Endothelial cell of umbilical vein (primary cell): ENCODE measurements at regions not wholly inside any gene's neighbourhood (a gene's known extent, or its start where the extent isn't known, plus 50 kb on each side); places are given as distances from the start of the nearest gene placed in this dataset.

Experiments
- BruUV-seq: library from RNA; stranded (reverse); fragments of 400-500 nt; replicated peaks from 2 replicates; lab custom pipeline; 2021; lab: Mats Ljungman, UMichigan
- CTCF ChIA-PET: fragments of 300-600, 350-600 bp; sonication (Branson Sonifier 250); formaldehyde crosslinking; loops from one replicate; lab custom pipeline; 2021; ENCODE audit warnings: antibody characterized with exemption, inconsistent platforms; lab: Charles Lee
- POLR2A ChIA-PET: fragments of 300-600, 350-600 bp; sonication (Branson Sonifier 250); formaldehyde crosslinking; loops from one replicate; lab custom pipeline; 2021; ENCODE audit warnings: antibody characterized with exemption, inconsistent platforms; lab: Charles Lee
- DNase-seq: peaks from one replicate; pipeline ENCODE4 v3.0.0-alpha.2; 2011; ENCODE audit warnings: low read depth, low spot score
- FAIRE-seq: peaks from 2 replicates; lab custom pipeline; 2011; peaks lifted over from hg19 to GRCh38; lab: Jason Lieb, UNC
- H2AFZ ChIP-seq: 2 replicates; pipeline ENCODE4 v1.6.0; 2012; ENCODE audit warnings: low read depth, low read length, control low read depth, inconsistent platforms
- H3K27ac ChIP-seq: 2 replicates; pipeline ENCODE4 v1.5.1; 2011; ENCODE audit warnings: low read depth, mild to moderate bottlenecking, control low read depth, low read length, moderate library complexity; ENCODE audit not compliant: insufficient read depth
- H3K27me3 ChIP-seq, 2 experiments: 2 replicates each; pipeline versions ENCODE4 v1.6.0 to v1.6.1; 2011; ENCODE audit warnings: low read length in 2 of 2, mixed read lengths in 1 of 2; ENCODE audit not compliant: control insufficient read depth in 2 of 2, insufficient read depth in 2 of 2
- H3K36me3 ChIP-seq, 2 experiments: 2 replicates in 1 of 2; 3 replicates in 1 of 2; pipeline ENCODE4 v1.5.1; 2011; ENCODE audit warnings: low read length in 2 of 2, mild to moderate bottlenecking in 1 of 2, moderate library complexity in 1 of 2; ENCODE audit not compliant: control insufficient read depth in 2 of 2, insufficient read depth in 2 of 2; ENCODE audit errors: extremely low read depth in 1 of 2
- H3K4me1 ChIP-seq: 3 replicates; pipeline ENCODE4 v1.5.1; 2011; ENCODE audit warnings: mild to moderate bottlenecking, low read length; ENCODE audit not compliant: control insufficient read depth, insufficient read depth; ENCODE audit errors: extremely low read depth
- H3K4me2 ChIP-seq: 2 replicates; pipeline ENCODE4 v1.6.1; 2011; ENCODE audit warnings: low read length, control low read depth, mixed read lengths; ENCODE audit not compliant: insufficient read depth
- H3K4me3 ChIP-seq, 3 experiments: fragments of 200-600 bp in 1 of 3; sonication (generic), shearing (Covaris generic) in 1 of 3; replicated peaks in 1 of 3; 2 replicates each; pipeline ENCODE4 v1.5.1; 2011 to 2016; ENCODE audit warnings: control low read depth in 3 of 3, low read length in 3 of 3, mild to moderate bottlenecking in 2 of 3, inconsistent platforms in 1 of 3, low read depth in 1 of 3, moderate library complexity in 1 of 3; ENCODE audit not compliant: insufficient read depth in 1 of 3
- H3K79me2 ChIP-seq: 2 replicates; pipeline ENCODE4 v1.6.0; 2012; ENCODE audit warnings: low read length, inconsistent platforms; ENCODE audit not compliant: control insufficient read depth, insufficient read depth
- H3K9ac ChIP-seq: replicated peaks from 2 replicates; pipeline ENCODE3; 2011; ENCODE audit warnings: low read length, control low read depth; ENCODE audit not compliant: insufficient read depth; ENCODE audit errors: extremely low read depth
- H3K9me1 ChIP-seq: replicated peaks from 3 replicates; pipeline ENCODE4 v1.6.0; 2011; ENCODE audit warnings: mild to moderate bottlenecking, low read length; ENCODE audit not compliant: control insufficient read depth, insufficient read depth; ENCODE audit errors: extremely low read depth
- H3K9me3 ChIP-seq: replicated peaks from 2 replicates; pipeline ENCODE4 v1.5.1; 2012; ENCODE audit warnings: low read length, inconsistent platforms; ENCODE audit not compliant: control insufficient read depth, insufficient read depth
- H4K20me1 ChIP-seq: replicated peaks from 2 replicates; pipeline ENCODE3; 2011; ENCODE audit warnings: mild to moderate bottlenecking, low read length; ENCODE audit not compliant: control insufficient read depth, insufficient read depth; ENCODE audit errors: extremely low read depth
- EZH2 ChIP-seq: IDR thresholded peaks from 2 replicates; pipeline ENCODE4 v1.6.1; 2012; ENCODE audit warnings: borderline replicate concordance, low read depth, mild to moderate bottlenecking, moderate library complexity, low read length, inconsistent platforms; ENCODE audit not compliant: severe bottlenecking
- POLR2A ChIP-seq: IDR thresholded peaks from 2 replicates; pipeline ENCODE4 v1.6.1; 2012; ENCODE audit warnings: low read depth, mild to moderate bottlenecking, control low read depth, low read length
- dilution Hi-C: fragments of 300-500 bp; cut with MboI; formaldehyde crosslinking; loops from one replicate; pipeline ENCODE4 v1.15.0; 2019; ENCODE audit warnings: low sequenced_read_pairs; ENCODE audit not compliant: extremely low pct_ligation_motif_present
- intact Hi-C: fragments of 100-400 bp; cut with micrococcal nuclease; formaldehyde crosslinking; loops from one replicate; pipeline ENCODE4 v1.10.0; 2022

DNA sequence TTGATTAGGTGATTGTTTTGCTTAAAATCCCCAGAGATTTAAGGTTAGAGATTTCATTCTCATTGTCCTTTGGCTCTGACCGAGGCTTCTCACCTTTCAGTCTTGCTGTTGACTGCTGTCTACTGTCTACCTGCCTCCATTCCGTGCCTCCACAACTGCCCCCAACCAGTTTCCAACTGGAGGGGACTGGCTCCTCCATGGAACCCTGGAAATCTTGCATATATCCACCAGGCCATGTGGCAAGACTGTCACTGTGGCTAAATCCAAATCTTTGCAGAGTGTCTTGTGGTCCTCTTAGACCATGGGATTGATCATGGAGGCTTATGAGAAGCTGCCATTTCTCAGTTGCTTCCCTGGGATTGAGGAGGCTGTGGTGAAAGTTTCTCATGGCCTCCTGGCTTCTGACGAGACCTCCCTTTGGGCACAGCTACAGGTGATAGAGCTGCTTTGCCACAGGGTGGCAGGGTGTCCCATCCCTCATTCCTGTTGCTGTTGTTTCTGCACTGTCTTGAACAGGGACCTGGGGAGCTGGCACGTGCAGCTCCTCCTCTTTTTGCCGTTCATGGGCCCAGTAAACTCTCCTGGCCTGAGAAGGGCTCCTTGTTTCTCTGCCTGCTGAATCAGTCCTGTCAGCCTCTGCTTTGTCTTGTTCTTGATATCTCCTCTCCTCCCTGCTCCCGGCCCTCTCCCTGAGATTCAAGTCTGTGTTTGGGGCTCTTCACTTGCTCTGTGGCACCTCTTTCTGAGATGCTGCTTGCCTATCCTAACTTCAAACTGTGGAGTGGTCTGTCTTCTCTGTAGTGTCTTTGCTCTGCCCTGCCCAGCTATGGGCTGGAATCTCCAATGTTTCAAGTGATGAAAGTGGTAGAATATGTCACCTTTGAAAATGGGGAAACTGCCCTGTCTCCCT lies 63.6 kb upstream of the IGFBP3 start:
- Histone ChIP-seq H3K79me2 (no peaks in the 10 kb centered on the region), H3K4me1 (no peaks in the 10 kb centered on the region), H4K20me1 (no peaks in the 10 kb centered on the region), H3K4me2 (no peak overlapping the region), H3K36me3 (no peaks in the 10 kb centered on the region), H3K27ac (no peak overlapping the region), H3K9me3 (no peaks in the 10 kb centered on the region), H3K9me1 (no peaks in the 10 kb centered on the region), H3K4me3 (no peak overlapping the region), H2AFZ (no peak overlapping the region), H3K9ac (no peak overlapping the region), H3K27me3 (no peaks in the 10 kb centered on the region)
- dilution Hi-C loops (no loop called here), intact Hi-C loops (no loop called here)
- FAIRE-seq (no peak), DNase-seq (no peak)
- TF ChIP-seq POLR2A (no peak), EZH2 (no peak)
- CTCF ChIA-PET = interaction anchor here (1.1 to 1.3 kb wide), 2 partner anchors 28 to 62 kb away, joined by 4 to 5 read pairs; no protein-coding TSS in a partner anchor
- no TSS peak for BruUV-seq
- POLR2A ChIA-PET = no interaction called here

DNA sequence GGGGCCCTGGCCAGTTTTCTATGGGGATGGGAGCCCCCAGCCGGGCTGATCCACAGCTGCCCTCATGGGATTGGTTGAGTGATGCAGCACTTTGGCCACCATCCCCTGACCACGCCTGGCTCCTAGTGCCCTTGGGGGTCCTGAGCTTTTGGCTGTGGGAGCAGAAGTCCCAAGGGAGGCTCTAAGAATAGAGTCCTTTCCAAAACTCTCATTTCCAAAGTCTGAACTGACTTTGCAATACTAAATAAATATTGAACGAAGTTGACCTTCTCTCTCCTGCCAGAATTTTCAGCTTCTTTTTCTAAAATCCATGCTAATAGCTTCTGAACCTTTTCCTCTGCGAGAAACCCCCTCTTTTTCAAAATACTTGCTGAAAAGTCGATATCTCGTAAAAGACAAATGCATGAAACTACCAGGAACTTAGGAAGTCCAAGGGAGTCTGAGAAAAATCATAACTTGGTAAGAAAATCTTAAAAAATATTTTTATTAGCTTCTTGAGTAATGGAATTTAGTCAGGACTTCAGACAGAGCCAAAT lies 62.7 kb upstream of the IGFBP3 start:
- no peak for DNase-seq

More for the DNA sequence above, 62.7 kb upstream of the IGFBP3 start:
- Histone ChIP-seq H2AFZ (no peak overlapping the region), H3K27me3 (no peaks in the 10 kb centered on the region), H3K4me2 (no peak overlapping the region), H3K27ac (no peak overlapping the region), H3K9me1 (no peaks in the 10 kb centered on the region), H3K9ac (no peak overlapping the region), H3K9me3 (no peaks in the 10 kb centered on the region), H3K79me2 (no peaks in the 10 kb centered on the region), H4K20me1 (no peaks in the 10 kb centered on the region), H3K36me3 (no peaks in the 10 kb centered on the region), H3K4me3 (no peak overlapping the region), H3K4me1 (peaks cover under 1% of the 10 kb centered on the region)
- intact Hi-C loops (no loop called here), dilution Hi-C loops (no loop called here)
- ChIA-PET CTCF (interaction anchor here (1.1 to 1.3 kb wide), 2 partner anchors 28 to 61 kb away, joined by 4 to 5 read pairs; no protein-coding TSS in a partner anchor), POLR2A (no interaction called here)
- BruUV-seq = no TSS peak
- FAIRE-seq = no peak
- TF ChIP-seq POLR2A = no peak
